Prostate gland (tissue), 2 donors: ENCODE measurements at regions not wholly inside any gene's neighbourhood (a gene's known extent, or its start where the extent isn't known, plus 50 kb on each side); places are given as distances from the start of the nearest gene placed in this dataset.

Source experiments
- CTCF ChIP-seq, 4 experiments: fragments of 200-600 bp in 2 of 4; fragments of 450-650 bp in 2 of 4; sonication (generic) in 2 of 4; IDR thresholded peaks; 1 replicate in 3 of 4; 2 replicates in 1 of 4; pipeline ENCODE4 v1.5.1; 2016 to 2019; ENCODE audit warnings: antibody characterized with exemption in 4 of 4, mild to moderate bottlenecking in 2 of 4, moderate library complexity in 2 of 4
- POLR2A ChIP-seq: fragments of 450-650 bp; IDR thresholded peaks from one replicate; pipeline ENCODE4 v1.6.1; 2016; ENCODE audit warnings: antibody characterized with exemption, mild to moderate bottlenecking

GRCh38 chr3:71964170-71964569 lies 179.2 kb upstream of the PROK2 start:
- TF ChIP-seq CTCF (IDR thresholded peaks at IDR 0.05) (no peak), POLR2A (no peak)
